VCaP (cell line): ENCODE measurements at regions not wholly inside any gene's neighbourhood (a gene's known extent, or its start where the extent isn't known, plus 50 kb on each side); places are given as distances from the start of the nearest gene placed in this dataset.

Source experiments
- H3K27ac ChIP-seq: fragments of 450-650 bp; 2 replicates; pipeline ENCODE4 v1.5.1; 2017
- TF ChIP-seq, protein P1 (sequence below): fragments of 450-650 bp; conservative IDR thresholded peaks from 2 replicates; pipeline ENCODE4 v1.5.1; 2017; ENCODE audit warnings: mild to moderate bottlenecking, moderate library complexity

DNA sequence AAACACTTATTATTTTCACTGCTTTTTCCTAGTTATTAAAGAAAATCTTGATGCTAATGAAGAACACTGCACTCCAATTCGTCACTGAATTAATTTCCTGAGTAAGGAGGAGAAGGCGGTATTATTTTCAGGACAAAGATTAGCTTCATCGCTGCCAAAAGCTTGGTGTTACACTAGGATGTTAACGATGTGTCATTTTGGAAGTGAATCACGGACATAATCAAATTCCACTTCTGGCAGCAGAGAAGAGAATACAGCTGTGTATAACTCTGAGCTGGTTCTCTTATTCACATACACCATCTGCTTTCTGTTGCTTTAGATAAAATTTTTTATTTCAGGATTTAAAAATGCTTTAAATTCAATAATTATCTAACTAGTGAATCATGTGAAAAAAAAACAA, 74.1 kb downstream of the SCG2 start:
- TF ChIP-seq, protein P1, sequence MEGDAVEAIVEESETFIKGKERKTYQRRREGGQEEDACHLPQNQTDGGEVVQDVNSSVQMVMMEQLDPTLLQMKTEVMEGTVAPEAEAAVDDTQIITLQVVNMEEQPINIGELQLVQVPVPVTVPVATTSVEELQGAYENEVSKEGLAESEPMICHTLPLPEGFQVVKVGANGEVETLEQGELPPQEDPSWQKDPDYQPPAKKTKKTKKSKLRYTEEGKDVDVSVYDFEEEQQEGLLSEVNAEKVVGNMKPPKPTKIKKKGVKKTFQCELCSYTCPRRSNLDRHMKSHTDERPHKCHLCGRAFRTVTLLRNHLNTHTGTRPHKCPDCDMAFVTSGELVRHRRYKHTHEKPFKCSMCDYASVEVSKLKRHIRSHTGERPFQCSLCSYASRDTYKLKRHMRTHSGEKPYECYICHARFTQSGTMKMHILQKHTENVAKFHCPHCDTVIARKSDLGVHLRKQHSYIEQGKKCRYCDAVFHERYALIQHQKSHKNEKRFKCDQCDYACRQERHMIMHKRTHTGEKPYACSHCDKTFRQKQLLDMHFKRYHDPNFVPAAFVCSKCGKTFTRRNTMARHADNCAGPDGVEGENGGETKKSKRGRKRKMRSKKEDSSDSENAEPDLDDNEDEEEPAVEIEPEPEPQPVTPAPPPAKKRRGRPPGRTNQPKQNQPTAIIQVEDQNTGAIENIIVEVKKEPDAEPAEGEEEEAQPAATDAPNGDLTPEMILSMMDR: no peak

DNA sequence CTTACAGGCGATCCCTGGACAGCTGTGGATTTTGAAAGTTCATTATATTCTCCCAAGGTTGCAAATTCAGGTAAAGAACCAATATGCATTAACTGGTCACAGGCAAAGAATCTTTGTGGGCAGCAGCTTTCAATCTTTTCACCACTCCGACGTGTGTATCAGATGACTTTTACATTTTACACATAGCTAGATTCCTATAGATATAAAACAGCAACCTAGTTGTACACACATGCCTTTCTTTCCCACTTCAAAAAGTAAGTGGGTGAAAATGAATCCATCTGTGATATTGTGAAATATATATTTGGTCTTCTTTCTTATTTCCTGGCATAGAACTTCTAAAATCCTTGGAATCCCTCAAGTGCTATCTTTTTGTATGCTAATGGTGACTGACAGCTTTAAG, 72.5 kb downstream of the SCG2 start:
- H3K27ac ChIP-seq: no peak overlapping the region
- TF ChIP-seq, protein P1: no peak

More for the DNA sequence above, 74.1 kb downstream of the SCG2 start:
- H3K27ac ChIP-seq: no peak overlapping the region

DNA sequence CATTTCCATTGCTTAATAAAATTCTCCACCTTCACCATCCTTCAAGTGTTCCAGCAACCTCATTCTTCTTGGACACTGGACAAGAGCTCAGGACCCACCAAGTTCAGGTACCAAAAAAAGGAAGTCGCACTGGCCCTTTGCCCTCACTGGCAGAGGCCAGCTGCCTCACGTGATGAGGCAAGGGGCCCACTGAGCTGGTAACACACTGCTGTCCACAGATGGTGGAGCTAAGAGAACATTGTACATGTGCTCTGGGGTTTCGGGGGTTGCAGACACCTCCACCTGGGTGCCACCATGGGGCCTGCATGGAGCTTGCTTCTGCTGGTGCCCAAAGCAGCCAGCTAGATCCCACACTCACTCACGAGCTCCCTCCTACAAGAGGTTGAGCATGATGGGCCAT, 71.3 kb downstream of the SCG2 start:
- TF ChIP-seq, protein P1: no peak
- H3K27ac ChIP-seq: no peak overlapping the region

DNA sequence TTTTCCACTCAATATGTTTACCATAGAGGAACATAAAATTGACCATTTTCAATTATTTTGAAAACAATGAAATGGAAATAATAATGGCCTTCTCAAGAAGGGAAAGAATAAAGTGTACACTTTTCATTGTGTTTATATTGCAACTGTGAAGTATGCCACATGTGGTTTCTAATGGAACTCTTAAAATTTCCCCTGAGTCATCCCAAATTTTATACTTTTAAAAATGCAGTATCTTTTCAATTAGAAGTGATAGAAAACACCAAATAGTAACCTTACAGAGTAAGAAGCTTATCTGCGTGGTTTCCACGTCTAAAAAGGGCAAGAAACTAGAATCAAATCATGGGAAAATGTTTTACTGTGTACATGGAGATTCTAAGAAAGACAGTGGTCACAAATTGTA, 70.0 kb downstream of the SCG2 start:
- no peak overlapping the region for H3K27ac ChIP-seq
- TF ChIP-seq, protein P1: no peak

DNA sequence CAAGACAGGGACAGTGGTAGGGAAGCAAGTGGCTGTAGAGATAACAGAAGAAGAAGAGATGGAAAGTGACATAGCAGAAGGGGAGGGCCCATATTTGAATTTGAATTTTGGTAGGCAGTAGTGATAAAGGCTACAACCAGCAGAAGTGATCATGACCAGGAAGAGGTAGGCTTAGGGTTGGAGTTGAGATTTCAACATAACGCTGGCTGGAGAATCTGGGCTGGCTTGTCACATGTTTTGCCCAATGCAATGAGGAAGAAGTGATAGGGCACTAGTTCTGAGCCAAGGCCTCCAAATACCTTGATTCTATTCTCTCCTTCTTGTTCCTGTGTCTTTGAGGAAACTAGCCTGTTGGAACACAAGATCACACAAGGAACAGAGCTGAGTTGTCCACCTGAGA, 69.4 kb downstream of the SCG2 start:
- TF ChIP-seq, protein P1: no peak
- no peak overlapping the region for H3K27ac ChIP-seq

DNA sequence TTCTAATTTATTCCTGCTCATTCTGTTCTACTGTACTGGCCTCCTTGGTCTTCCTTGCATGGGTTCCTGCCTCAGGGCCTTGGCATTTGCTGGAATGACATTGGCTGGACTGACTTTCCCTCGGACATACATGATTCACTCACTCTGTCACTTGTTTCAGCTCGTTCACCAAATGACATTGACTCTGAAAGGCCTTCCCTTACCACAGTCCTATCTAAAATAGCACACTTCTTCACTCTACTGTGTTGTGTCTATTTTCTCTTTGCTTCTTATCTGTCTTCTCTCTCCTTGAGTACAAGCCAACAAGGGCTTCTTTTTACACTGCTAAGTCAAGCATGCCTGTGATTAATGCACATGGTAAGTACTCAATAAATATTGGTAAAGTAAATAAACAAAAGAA, 65.6 kb downstream of the SCG2 start:
- H3K27ac ChIP-seq: no peak overlapping the region
- TF ChIP-seq, protein P1: no peak

DNA sequence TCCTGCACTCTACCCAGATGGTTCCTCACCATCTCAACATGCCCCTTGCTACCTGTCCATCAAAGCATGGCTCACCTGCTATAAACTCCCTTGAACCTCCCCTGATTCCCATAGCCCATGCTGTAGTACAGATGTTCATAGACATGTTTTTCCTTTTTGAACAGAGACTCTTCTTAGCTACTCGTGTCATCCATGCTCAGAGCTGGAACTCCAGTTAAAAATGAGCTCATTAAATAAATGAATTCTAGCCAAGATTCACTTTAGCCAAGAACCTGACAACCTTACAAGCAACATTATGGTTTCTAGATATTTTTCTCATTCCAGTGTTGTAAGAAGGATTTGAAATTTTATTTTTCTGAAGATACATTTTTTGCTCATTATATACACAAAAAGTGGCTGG, 65.0 kb downstream of the SCG2 start:
- TF ChIP-seq, protein P1: no peak
- no peak overlapping the region for H3K27ac ChIP-seq
